H9 (cell line): ENCODE measurements at regions not wholly inside any gene's neighbourhood (a gene's known extent, or its start where the extent isn't known, plus 50 kb on each side); places are given as distances from the start of the nearest gene placed in this dataset.

Source experiments
- DNase-seq: peaks from one replicate; pipeline ENCODE4 v3.0.0-alpha.2; 2017
- H2AFZ ChIP-seq: one replicate; pipeline ENCODE4 v1.6.1; 2013; ENCODE audit warnings: mild to moderate bottlenecking, low read length, control low read depth, moderate library complexity
- H2AK5ac ChIP-seq: 2 replicates; pipeline ENCODE4 v1.6.1; 2013; ENCODE audit warnings: low read length, control low read depth, mixed read lengths; ENCODE audit not compliant: insufficient read length
- H2BK120ac ChIP-seq: one replicate; pipeline ENCODE4 v1.6.1; 2013; ENCODE audit warnings: low read depth, mild to moderate bottlenecking, low read length, control low read depth, inconsistent platforms; ENCODE audit not compliant: poor library complexity, severe bottlenecking
- H2BK12ac ChIP-seq: 2 replicates; pipeline ENCODE4 v1.6.1; 2013; ENCODE audit warnings: low read length, control low read depth, mixed read lengths, low read depth; ENCODE audit not compliant: insufficient read length
- H2BK15ac ChIP-seq: 2 replicates; pipeline ENCODE4 v1.6.1; 2013; ENCODE audit warnings: low read depth, low read length, control low read depth
- H2BK20ac ChIP-seq: one replicate; pipeline ENCODE4 v1.6.1; 2013; ENCODE audit warnings: low read depth, mild to moderate bottlenecking, low read length, control low read depth, inconsistent platforms; ENCODE audit not compliant: poor library complexity, severe bottlenecking
- H2BK5ac ChIP-seq: 2 replicates; pipeline ENCODE4 v1.6.1; 2013; ENCODE audit warnings: low read length, control low read depth, mixed read lengths; ENCODE audit not compliant: insufficient read length
- H3K14ac ChIP-seq: 2 replicates; pipeline ENCODE4 v1.6.1; 2013; ENCODE audit warnings: low read length, control low read depth; ENCODE audit not compliant: insufficient read depth
- H3K18ac ChIP-seq: 2 replicates; pipeline ENCODE4 v1.6.1; 2013; ENCODE audit warnings: low read depth, mild to moderate bottlenecking, mixed read lengths, low read length, control low read depth; ENCODE audit not compliant: insufficient read length
- H3K23ac ChIP-seq: 2 replicates; pipeline ENCODE4 v1.6.1; 2013; ENCODE audit warnings: low read length, control low read depth, mixed read lengths, low read depth; ENCODE audit not compliant: insufficient read length
- H3K23me2 ChIP-seq: 2 replicates; pipeline ENCODE4 v1.6.1; 2013; ENCODE audit warnings: low read depth, mild to moderate bottlenecking, mixed read lengths, low read length, control low read depth; ENCODE audit not compliant: insufficient read length, poor library complexity, severe bottlenecking
- H3K27ac ChIP-seq: 2 replicates; pipeline ENCODE4 v1.5.1; 2013; ENCODE audit warnings: low read length, control low read depth, mixed read lengths, low read depth; ENCODE audit not compliant: insufficient read length
- H3K27me3 ChIP-seq: 2 replicates; pipeline ENCODE4 v1.6.1; 2013; ENCODE audit warnings: low read length, control low read depth, inconsistent platforms; ENCODE audit not compliant: insufficient read depth
- H3K4ac ChIP-seq: 2 replicates; pipeline ENCODE4 v1.6.1; 2013; ENCODE audit warnings: low read depth, mild to moderate bottlenecking, control low read depth, inconsistent platforms, low read length, moderate library complexity
- H3K4me1 ChIP-seq: 2 replicates; pipeline ENCODE4 v1.6.1; 2013; ENCODE audit warnings: low read length, control low read depth, inconsistent platforms; ENCODE audit not compliant: insufficient read depth
- H3K4me2 ChIP-seq: 2 replicates; pipeline ENCODE4 v1.6.1; 2013; ENCODE audit warnings: low read length, control low read depth, mixed read lengths; ENCODE audit not compliant: insufficient read length, insufficient read depth
- H3K56ac ChIP-seq: 2 replicates; pipeline ENCODE4 v1.6.1; 2013; ENCODE audit warnings: low read depth, mild to moderate bottlenecking, mixed read lengths, low read length, control low read depth; ENCODE audit not compliant: insufficient read length
- H3K79me1 ChIP-seq: 2 replicates; pipeline ENCODE4 v1.6.1; 2013; ENCODE audit warnings: low read depth, mild to moderate bottlenecking, moderate library complexity, low read length, control low read depth, inconsistent platforms; ENCODE audit not compliant: insufficient read depth, poor library complexity, severe bottlenecking
- H3K79me2 ChIP-seq: 2 replicates; pipeline ENCODE4 v1.6.1; 2013; ENCODE audit warnings: low read length, control low read depth, inconsistent platforms; ENCODE audit not compliant: insufficient read depth
- H3K9ac ChIP-seq: 2 replicates; pipeline ENCODE4 v1.6.1; 2013; ENCODE audit warnings: low read length, control low read depth, mixed read lengths; ENCODE audit not compliant: insufficient read length; ENCODE audit errors: extremely low read depth
- H3K9me3 ChIP-seq: one replicate; pipeline ENCODE4 v1.6.1; 2013; ENCODE audit warnings: low read depth, low read length, inconsistent platforms; ENCODE audit not compliant: control insufficient read depth
- H3T11ph ChIP-seq: one replicate; pipeline ENCODE4 v1.6.1; 2013; ENCODE audit warnings: mild to moderate bottlenecking, low read length, control low read depth, inconsistent platforms
- H4K20me1 ChIP-seq: one replicate; pipeline ENCODE4 v1.6.1; 2013; ENCODE audit not compliant: control insufficient read depth, insufficient read length, insufficient read depth
- H4K5ac ChIP-seq: 2 replicates; pipeline ENCODE4 v1.6.1; 2013; ENCODE audit warnings: low read depth, mild to moderate bottlenecking, mixed read lengths, low read length, control low read depth; ENCODE audit not compliant: insufficient read length
- H4K8ac ChIP-seq: replicated peaks from 2 replicates; pipeline ENCODE4 v1.6.1; 2013; ENCODE audit warnings: low read length, control low read depth, mixed read lengths, low read depth; ENCODE audit not compliant: insufficient read length
- H4K91ac ChIP-seq: 2 replicates; pipeline ENCODE4 v1.6.1; 2013; ENCODE audit warnings: low read depth, mild to moderate bottlenecking, moderate library complexity, mixed read lengths, low read length, control low read depth; ENCODE audit not compliant: insufficient read length
- H3K27ac Mint-ChIP-seq, 3 experiments: 2 replicates in 2 of 3; 3 replicates in 1 of 3; pipeline ENCODE4 v1.8.0; 2020 to 2021; ENCODE audit warnings: mixed read lengths in 3 of 3, mild to moderate bottlenecking in 1 of 3, moderate library complexity in 1 of 3
- H3K27me3 Mint-ChIP-seq: 2 replicates; pipeline ENCODE4 v1.8.0; 2021; ENCODE audit warnings: low read depth, mild to moderate bottlenecking, moderate library complexity, mixed read lengths
- H3K36me3 Mint-ChIP-seq, 3 experiments: 2 replicates in 2 of 3; 3 replicates in 1 of 3; pipeline ENCODE4 v1.8.0; 2020 to 2021; ENCODE audit warnings: low read depth in 3 of 3, mixed read lengths in 3 of 3; ENCODE audit not compliant: insufficient read depth in 1 of 3
- H3K4me1 Mint-ChIP-seq, 2 experiments: 2 replicates each; pipeline ENCODE4 v1.8.0; 2020; ENCODE audit warnings: mixed read lengths in 2 of 2
- H3K4me3 Mint-ChIP-seq, 2 experiments: 2 replicates in 1 of 2; 3 replicates in 1 of 2; pipeline ENCODE4 v1.8.0; 2020 to 2021; ENCODE audit warnings: mild to moderate bottlenecking in 2 of 2, mixed read lengths in 2 of 2, moderate library complexity in 1 of 2
- H3K9me3 Mint-ChIP-seq, 2 experiments: 2 replicates in 1 of 2; 3 replicates in 1 of 2; pipeline ENCODE4 v1.8.0; 2020; ENCODE audit warnings: mild to moderate bottlenecking in 2 of 2, mixed read lengths in 2 of 2, moderate library complexity in 1 of 2
- CTCF ChIP-seq: fragments of 200-600 bp; sonication (generic); conservative IDR thresholded peaks from 3 replicates; pipeline ENCODE4 v1.8.0; 2021; ENCODE audit warnings: antibody characterized with exemption, mild to moderate bottlenecking
- WGBS: extraction: QIAGEN DNeasy Blood & Tissue Kit; methylation state at CpG from one replicate; pipeline ENCODE4 v1.1.7; 2013; ENCODE audit warnings: missing lambda C conversion rate, low lambda C conversion rate, mixed read lengths; ENCODE audit not compliant: insufficient read length; ENCODE audit errors: extremely low coverage; 5-methylcytosine and 5-hydroxymethylcytosine counted together

- no peak overlapping the region for H3K4ac ChIP-seq
- TF ChIP-seq CTCF, result no peak
- H3K18ac ChIP-seq, result no peak overlapping the region
- H3K79me1 ChIP-seq, result no peaks in the 10 kb centered on the region
- no peaks in the 10 kb centered on the region for H3K79me2 ChIP-seq
- 0 out of 7 replicates have a peak, but pooled peaks cover 0 to 4% (median 0%) of the 10 kb centered on the region in 3 experiments for H3K36me3 Mint-ChIP-seq
- H4K8ac ChIP-seq, result no peak overlapping the region
- WGBS, result no CpG with 5 or more reads among the region's 4 CpGs
- H3K27ac Mint-ChIP-seq, result peak overlapping the region in 2 of 3 experiments; percentile 31 to 55; a peak in 3 of 7 replicates
- peaks cover 6% of the 10 kb centered on the region; the same call in 1 of the 2 replicates for H3K4me1 ChIP-seq
- no peak overlapping the region for H2BK12ac ChIP-seq
- no peaks in the 10 kb centered on the region for H3K23me2 ChIP-seq
- no peak overlapping the region for H2BK120ac ChIP-seq
- no peak overlapping the region for H3K4me3 Mint-ChIP-seq
- H4K5ac ChIP-seq, result no peak overlapping the region
- no peak overlapping the region for H3T11ph ChIP-seq
- no peak overlapping the region for H2AK5ac ChIP-seq
- H3K27me3 ChIP-seq, result no peaks in the 10 kb centered on the region
- no peaks in the 10 kb centered on the region for H3K9me3 ChIP-seq
- H3K4me2 ChIP-seq, result no peak overlapping the region
- H2BK20ac ChIP-seq, result no peak overlapping the region
- H4K91ac ChIP-seq, result no peak overlapping the region
- no peak for DNase-seq
- no peak overlapping the region for H2AFZ ChIP-seq
- H2BK15ac ChIP-seq, result 0 out of 2 replicates have a peak overlapping the region, but pooled peaks have one; percentile 80
- H3K27ac ChIP-seq, result peak overlapping the region; percentile 25
- H2BK5ac ChIP-seq, result no peak overlapping the region
- no peaks in the 10 kb centered on the region for H4K20me1 ChIP-seq
- H3K56ac ChIP-seq, result peak overlapping the region; percentile 65
- no peaks in the 10 kb centered on the region for H3K9me3 Mint-ChIP-seq
- H3K23ac ChIP-seq, result no peak overlapping the region
- H3K27me3 Mint-ChIP-seq, result no peaks in the 10 kb centered on the region
- no peak overlapping the region for H3K14ac ChIP-seq
- H3K4me1 Mint-ChIP-seq, result peaks cover 7 to 12% of the 10 kb centered on the region in 2 experiments
- H3K9ac ChIP-seq, result no peak overlapping the region
Observed at GRCh38 chr1:239888639-239889038, 203.0 kb upstream of the FMN2 start.
